ENCODE measurements at regions not wholly inside any gene's neighbourhood (a gene's known extent, or its start where the extent isn't known, plus 50 kb on each side); places are given as distances from the start of the nearest gene placed in this dataset.
"Not testable (repeated sequence)": the region's sequence is repeated elsewhere in the genome, so short reads cannot be mapped to it uniquely, and the experiment has no call there.

DNA sequence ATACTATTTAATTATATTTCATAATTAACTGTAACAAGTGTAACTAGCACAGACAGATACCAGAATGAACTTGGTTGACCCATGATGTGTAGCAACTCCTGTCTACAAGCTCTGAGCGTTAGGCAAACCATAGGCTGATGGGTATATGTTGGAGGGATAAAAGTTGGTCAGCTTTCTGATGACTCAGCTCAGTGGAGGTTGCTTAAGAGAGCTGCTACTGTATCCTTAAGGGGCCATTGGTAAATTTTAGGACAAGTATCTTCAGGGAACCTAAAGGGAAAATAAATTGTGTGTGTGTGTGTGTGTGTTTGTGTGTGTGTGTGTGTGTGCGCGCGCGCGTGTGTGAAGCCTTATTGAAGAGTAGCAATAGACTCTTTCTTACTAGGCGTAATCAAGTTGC lies 56.3 kb upstream of the ARL17B start:
- not testable (repeated sequence) for H3K27ac ChIP-seq (ENCODE audit: poor library complexity, severe bottlenecking); DNase-seq (ENCODE audit: low spot score); H3K36me3 ChIP-seq (ENCODE audit: low read depth); H3K4me3 ChIP-seq (ENCODE audit: severe bottlenecking); H3K4me1 ChIP-seq (ENCODE audit: insufficient read depth, poor library complexity, severe bottlenecking); H3K9me3 ChIP-seq (ENCODE audit: severe bottlenecking); H3K27me3 ChIP-seq (ENCODE audit: insufficient read depth, poor library complexity, severe bottlenecking)
- ATAC-seq (ENCODE audit: low read depth): peak; percentile 87

DNA sequence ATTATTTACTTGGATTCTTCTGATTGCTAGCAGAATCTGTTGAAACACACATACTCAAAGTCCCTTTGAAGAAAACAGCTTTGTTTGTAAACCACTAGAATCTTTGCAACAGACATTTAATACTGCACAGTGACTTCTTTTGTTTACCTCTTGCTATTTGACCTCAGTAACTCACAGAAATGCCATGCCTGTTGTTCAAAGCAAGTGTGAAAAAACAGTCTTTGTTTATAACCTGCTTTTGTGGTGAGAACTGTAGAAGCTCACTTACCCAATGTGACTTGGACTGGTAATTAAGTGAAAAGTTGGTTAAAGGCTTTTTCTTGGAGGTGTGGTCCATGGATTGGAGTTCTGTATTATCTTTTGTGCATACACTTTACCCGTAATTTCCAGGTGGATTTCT lies 55.7 kb upstream of the ARL17B start:
- DNase-seq (ENCODE audit: low spot score); H3K36me3 ChIP-seq (ENCODE audit: low read depth); H3K4me1 ChIP-seq (ENCODE audit: insufficient read depth, poor library complexity, severe bottlenecking); H3K27me3 ChIP-seq (ENCODE audit: insufficient read depth, poor library complexity, severe bottlenecking); H3K4me3 ChIP-seq (ENCODE audit: severe bottlenecking); H3K9me3 ChIP-seq (ENCODE audit: severe bottlenecking); H3K27ac ChIP-seq (ENCODE audit: poor library complexity, severe bottlenecking); ATAC-seq (ENCODE audit: low read depth): not testable (repeated sequence)

DNA sequence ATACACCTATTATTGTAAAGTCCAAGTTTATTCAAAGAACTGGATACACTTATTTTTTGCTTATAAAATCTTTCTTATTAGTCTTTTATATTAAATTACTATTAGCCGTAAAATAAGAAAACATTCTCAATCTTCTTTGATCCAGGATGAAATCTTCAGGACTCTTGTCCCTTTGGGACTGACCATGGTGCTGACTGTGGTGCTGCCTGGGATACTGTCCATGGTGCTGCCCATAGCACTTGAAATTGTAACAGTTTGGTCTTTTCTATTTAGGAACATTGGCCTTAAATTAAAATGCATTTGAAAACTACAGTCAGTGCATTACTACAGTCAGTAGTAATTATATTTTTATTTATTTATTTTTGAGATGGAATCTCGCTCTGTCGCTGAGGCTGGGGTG lies 53.0 kb upstream of the ARL17B start:
- not testable (repeated sequence) for ATAC-seq (ENCODE audit: low read depth); H3K36me3 ChIP-seq (ENCODE audit: low read depth); DNase-seq (ENCODE audit: low spot score)

DNA sequence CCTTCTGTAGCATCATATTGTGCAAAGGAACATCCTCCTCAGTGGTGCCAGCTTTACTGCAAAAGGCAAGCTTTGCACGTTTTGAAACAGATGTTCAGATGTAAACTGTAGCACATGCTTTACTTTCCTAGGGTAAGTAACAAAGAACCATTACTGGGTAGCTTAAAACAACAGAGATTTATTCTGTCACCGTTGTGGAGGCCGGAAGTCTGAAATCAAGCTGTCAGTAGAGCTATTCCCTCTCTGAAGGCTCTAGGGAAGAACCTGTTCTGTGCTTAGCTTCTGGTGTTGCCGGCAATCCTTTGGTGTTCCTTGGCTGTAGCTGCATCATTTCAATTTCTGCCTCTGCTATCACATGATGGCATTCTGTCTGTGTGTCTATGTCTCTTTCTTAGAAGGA lies 50.6 kb upstream of the ARL17B start:
- DNase-seq (ENCODE audit: low spot score); H3K36me3 ChIP-seq (ENCODE audit: low read depth); H3K9me3 ChIP-seq (ENCODE audit: severe bottlenecking); H3K4me3 ChIP-seq (ENCODE audit: severe bottlenecking); H3K4me1 ChIP-seq (ENCODE audit: insufficient read depth, poor library complexity, severe bottlenecking); H3K27ac ChIP-seq (ENCODE audit: poor library complexity, severe bottlenecking); H3K27me3 ChIP-seq (ENCODE audit: insufficient read depth, poor library complexity, severe bottlenecking); ATAC-seq (ENCODE audit: low read depth): not testable (repeated sequence)

More for the DNA sequence above, 53.0 kb upstream of the ARL17B start:
- not testable (repeated sequence) for H3K9me3 ChIP-seq (ENCODE audit: severe bottlenecking); H3K4me3 ChIP-seq (ENCODE audit: severe bottlenecking); H3K4me1 ChIP-seq (ENCODE audit: insufficient read depth, poor library complexity, severe bottlenecking); H3K27me3 ChIP-seq (ENCODE audit: insufficient read depth, poor library complexity, severe bottlenecking); H3K27ac ChIP-seq (ENCODE audit: poor library complexity, severe bottlenecking)

DNA sequence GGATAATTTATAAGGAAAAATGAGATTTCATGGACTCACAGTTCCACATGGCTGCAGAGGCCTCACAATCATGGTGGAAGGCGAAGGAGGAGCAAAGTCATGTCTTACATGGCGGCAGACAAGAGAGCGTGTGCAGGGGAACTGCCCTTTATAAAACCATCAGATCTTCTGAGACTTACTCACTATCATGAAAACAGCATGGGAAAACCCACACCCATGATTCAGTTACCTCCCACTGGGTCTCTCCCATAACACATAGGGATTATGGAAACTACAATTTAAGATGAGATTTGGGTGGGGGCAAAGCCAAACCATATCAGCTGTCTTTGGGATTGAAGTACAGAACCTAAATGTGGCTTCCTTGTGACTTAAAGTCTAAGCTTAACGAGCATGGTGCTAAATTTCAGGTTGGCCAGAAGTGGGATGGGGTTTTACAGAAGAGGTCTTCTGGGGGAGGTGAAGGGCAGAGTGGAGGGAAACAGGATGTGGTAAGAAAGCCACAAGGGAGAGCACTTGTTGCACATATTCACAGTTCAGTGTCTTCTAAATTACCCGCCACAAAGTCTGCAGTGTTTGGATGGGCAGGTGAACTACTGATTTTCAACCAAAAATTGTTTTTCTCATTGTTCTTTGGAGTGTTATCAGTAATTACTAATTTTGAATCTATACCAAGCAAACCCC lies 49.7 kb upstream of the ARL17B start:
- DNase-seq (ENCODE audit: low spot score); H3K4me3 ChIP-seq (ENCODE audit: severe bottlenecking); H3K27ac ChIP-seq (ENCODE audit: poor library complexity, severe bottlenecking); H3K9me3 ChIP-seq (ENCODE audit: severe bottlenecking); H3K36me3 ChIP-seq (ENCODE audit: low read depth); H3K27me3 ChIP-seq (ENCODE audit: insufficient read depth, poor library complexity, severe bottlenecking); H3K4me1 ChIP-seq (ENCODE audit: insufficient read depth, poor library complexity, severe bottlenecking); ATAC-seq (ENCODE audit: low read depth): not testable (repeated sequence)

Measured in RWPE2 (cell line).